HG02973 (cell line): ENCODE measurements at regions not wholly inside any gene's neighbourhood (a gene's known extent, or its start where the extent isn't known, plus 50 kb on each side); places are given as distances from the start of the nearest gene placed in this dataset.
"Not testable (repeated sequence)": the region's sequence is repeated elsewhere in the genome, so short reads cannot be mapped to it uniquely, and the experiment has no call there.

Experiments used
- ATAC-seq: cut with Tn5 transposase; IDR thresholded peaks from one replicate; pipeline ENCODE4 v1.9.1; 2021; ENCODE audit warnings: moderate library complexity; ENCODE audit not compliant: unreplicated experiment

DNA sequence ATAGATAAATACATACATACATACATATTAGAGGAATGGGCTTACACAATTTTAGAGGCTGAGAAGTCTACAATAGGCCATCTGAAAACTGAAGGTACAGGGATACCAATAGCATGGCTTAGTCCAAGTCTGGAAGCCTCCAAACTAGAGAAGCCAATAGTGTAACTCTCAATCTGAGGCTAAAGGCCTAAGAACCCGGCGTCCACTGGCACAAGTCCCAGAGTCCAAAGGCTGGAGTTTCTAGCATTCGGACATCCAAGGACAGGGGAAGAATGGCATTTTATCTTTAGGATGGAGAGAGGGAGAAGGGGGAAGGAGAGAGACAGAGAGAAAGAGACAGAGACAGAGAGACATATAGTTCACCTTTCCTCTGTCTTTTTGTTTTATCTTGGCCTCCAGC is 63.7 kb upstream of the SYT4 start:
- no peak for ATAC-seq

DNA sequence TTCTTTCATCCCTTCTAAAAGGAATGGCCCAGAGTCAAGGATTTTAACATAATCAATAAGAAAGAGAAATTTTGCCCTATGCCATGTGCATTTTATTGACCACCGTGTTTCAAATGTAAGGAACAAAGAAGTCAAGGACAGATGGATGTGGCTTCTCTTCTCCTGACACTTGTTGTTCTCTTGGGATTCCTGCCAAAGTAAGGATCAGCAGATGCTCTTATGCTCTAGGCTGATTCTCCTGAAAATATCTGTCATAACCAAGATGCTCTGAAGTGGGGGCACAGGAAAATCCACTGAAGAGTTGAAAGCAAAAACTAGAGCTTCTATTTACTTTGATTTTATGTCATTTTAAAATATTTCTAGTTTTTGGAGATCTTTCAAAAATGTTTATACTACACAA is 72.9 kb upstream of the SYT4 start:
- no peak for ATAC-seq

DNA sequence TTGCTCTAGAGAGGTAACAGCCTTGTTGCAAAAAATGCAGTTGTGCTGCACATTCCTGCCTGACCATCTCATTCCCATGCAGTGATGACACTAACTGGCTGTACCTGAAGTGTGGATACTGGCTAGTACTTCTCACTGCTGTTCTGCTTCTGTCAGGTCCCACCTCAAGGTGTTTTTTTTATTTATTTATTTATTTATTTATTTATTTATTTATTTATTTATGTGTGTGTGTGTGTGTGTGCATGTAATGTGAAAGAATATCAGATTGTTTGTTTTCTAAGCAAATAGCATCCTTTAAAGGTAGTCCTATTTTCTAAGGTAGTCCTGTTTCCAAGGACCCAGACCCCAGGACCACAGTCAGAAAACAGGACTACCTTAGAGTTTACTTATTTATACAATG is 87.2 kb upstream of the SYT4 start:
- no peak for ATAC-seq

- no peak for ATAC-seq
Observed at GRCh38 chr18:43367895-43368294, 90.6 kb upstream of the SYT4 start.

GRCh38 chr18:43369311-43369710 is 92.0 kb upstream of the SYT4 start:
- not testable (repeated sequence) for ATAC-seq

- ATAC-seq = no peak
Observed at GRCh38 chr18:43372773-43373172, 95.5 kb upstream of the SYT4 start.

GRCh38 chr18:43380104-43380672 is 102.9 kb upstream of the SYT4 start:
- ATAC-seq = no peak

GRCh38 chr18:43382641-43383403 is 105.5 kb upstream of the SYT4 start:
- ATAC-seq = no peak

DNA sequence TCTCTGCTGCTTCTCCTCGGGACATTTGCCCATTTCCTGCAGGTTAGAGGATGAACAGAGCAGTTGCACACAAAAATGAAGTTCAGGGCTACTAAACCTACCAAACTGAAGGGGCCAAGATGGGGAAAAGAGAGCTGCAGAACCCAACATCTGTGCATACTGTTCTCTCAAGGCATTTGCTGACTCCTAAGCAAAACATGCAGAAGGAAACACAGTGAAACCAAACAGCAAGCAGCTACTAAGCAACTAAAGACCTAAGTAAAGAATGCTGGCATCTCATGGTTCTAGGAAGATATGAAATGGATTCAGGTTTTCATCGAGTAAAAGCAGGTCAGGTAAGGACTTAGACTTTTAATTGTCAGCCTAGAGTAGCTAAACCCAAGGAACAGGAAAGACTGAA is 111.9 kb upstream of the SYT4 start:
- no peak for ATAC-seq

DNA sequence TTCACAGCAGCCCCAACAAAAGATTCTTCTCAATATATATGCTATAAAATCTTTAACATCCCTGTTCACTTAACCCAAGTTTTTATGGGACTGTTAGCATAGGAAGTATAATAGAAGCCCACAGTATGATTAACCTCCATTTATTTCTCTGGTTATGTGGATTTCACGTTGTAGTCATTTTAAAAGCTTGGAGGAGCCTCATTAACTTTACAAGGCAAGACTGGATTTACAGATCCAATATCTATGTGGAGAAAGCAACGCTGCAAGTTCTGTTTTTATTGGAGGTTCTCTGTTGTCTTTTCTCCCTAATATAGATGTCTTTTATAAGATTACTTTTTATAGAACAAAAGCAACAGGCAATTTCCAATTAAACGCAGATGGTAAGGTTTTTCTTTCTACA is 114.9 kb upstream of the SYT4 start:
- no peak for ATAC-seq

GRCh38 chr18:43393174-43393573 is 115.9 kb upstream of the SYT4 start:
- no peak for ATAC-seq

GRCh38 chr18:43396266-43396665 is 119.0 kb upstream of the SYT4 start:
- no peak for ATAC-seq

GRCh38 chr18:43398601-43399000 is 121.3 kb upstream of the SYT4 start:
- no peak for ATAC-seq

- ATAC-seq = no peak
Observed at GRCh38 chr18:43405097-43405496, 127.8 kb upstream of the SYT4 start.

DNA sequence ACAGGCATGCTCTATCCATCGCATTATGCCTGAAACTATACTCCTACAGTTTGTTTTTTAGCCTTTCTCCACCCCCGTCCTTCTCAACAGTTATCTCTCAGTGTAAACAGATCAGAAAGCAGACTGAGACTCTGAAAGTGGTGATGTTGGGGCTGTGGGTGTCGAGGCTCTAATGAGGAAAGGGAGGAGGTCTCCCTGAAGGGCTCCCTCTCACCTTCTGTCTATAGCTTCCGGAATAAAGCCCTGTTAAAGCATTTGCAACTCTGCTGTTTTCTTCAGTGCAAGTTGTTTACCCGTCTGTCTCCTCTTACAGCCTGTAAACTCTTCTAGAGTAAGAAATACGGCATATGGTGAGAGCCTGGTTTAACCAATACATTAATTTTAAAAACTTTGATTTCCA is 136.7 kb upstream of the SYT4 start:
- no peak for ATAC-seq

GRCh38 chr18:43420091-43420490 is 142.8 kb upstream of the SYT4 start:
- no peak for ATAC-seq

GRCh38 chr18:43420950-43421349 is 143.7 kb upstream of the SYT4 start:
- no peak for ATAC-seq

DNA sequence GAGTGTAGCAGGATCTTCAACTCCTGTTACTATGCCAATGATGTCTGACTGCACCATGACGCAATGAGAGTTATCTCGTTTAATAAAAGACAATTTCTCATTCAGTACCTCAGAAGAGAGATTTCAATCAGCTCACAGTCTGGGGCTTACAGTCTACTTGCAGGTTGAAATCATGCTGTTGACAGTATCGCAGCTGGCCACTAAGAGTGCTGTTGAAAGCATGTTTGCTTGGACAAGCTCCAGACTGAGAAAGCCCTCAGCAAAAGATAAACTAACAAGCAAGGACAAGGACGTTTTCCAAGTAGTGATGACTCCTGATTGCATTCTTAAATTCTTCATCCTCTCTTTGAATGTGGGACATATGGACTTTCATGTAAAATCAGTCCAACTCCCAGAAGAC is 145.2 kb upstream of the SYT4 start:
- no peak for ATAC-seq

GRCh38 chr18:43435851-43436250 is 158.6 kb upstream of the SYT4 start:
- ATAC-seq = no peak

DNA sequence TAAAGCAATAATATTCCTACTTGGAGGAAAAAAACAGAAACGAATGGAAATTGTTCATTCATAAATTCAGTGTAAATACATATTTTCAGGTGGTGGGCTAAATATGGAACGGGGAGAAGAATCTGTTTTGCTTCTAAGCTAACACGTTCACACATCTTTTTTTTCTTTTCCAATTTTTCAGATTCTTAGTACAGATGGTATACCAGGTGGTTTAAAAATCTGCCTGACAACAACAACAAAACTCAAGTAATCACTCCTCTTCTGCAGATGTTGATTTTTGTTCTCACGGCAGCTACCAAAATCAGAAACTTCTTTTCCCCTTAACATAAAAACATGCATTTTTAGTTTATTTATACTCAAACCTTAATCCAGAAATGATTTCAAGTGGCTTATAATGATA is 164.8 kb upstream of the SYT4 start:
- no peak for ATAC-seq

DNA sequence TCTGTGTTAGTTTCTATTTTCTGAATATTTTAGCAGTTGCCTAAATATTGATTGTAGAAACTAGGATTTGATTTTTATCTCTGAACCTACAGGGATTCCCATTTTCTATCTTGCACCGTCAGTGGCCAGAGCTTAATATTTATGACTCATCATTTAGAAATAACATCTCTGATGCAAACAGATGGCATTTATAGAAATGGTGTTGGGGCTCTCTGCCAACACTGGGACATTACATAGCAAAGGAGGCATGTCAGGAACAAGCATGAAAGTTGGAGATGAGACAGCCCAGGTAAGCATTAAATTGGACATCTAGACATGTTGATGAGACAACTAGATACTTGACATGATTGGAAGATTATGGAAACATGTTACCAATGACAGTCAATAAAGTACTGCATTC is 165.3 kb upstream of the SYT4 start:
- ATAC-seq = no peak

GRCh38 chr18:43465483-43465882 is 188.2 kb upstream of the SYT4 start:
- ATAC-seq = no peak

- ATAC-seq = no peak
Observed at GRCh38 chr18:43471873-43472272, 194.6 kb upstream of the SYT4 start.
